ENCODE measurements at regions not wholly inside any gene's neighbourhood (a gene's known extent, or its start where the extent isn't known, plus 50 kb on each side); places are given as distances from the start of the nearest gene placed in this dataset.
A peak's percentile ranks its signal among the peaks of the same experiment; 100 is the strongest.

DNA sequence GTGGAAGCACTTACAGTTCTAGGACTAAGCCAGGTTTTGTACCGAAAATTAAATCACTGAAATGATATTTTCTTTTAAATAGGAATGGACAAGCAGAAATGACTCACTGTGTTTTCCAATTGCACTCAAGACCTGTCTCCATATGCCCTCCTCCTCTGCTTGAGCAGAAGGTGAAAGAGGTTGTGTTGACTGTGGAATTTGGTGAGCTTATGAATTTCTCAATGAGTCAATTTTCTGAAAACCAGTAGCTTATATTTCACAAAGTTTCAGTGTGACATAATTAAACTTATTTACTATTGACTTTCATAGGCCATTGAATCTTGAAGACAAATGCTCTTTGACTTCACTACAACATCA is 249.9 kb downstream of the NPR3 start:
- in situ Hi-C loops (cut with MboI), result no loop called here
- H3K79me2 ChIP-seq (ENCODE audit: insufficient read depth), result no peaks in the 10 kb centered on the region
- no peak overlapping the region for H2AFZ ChIP-seq
- DNase-seq, result peak; percentile 38
- TF ChIP-seq EZH2 (IDR thresholded peaks at IDR 0.05; ENCODE audit: insufficient read depth, poor library complexity, severe bottlenecking), result no peak
- TF ChIP-seq EZH2phosphoT487 (IDR thresholded peaks at IDR 0.05; ENCODE audit: insufficient read depth, low read depth), result no peak
- peaks cover 12% of the 10 kb centered on the region for H3F3A ChIP-seq (ENCODE audit: insufficient read depth)
- no peak overlapping the region for H3K27ac ChIP-seq
- H3K4me3 ChIP-seq, result no peak overlapping the region
- H4K20me1 ChIP-seq (ENCODE audit: insufficient read depth), result no peaks in the 10 kb centered on the region
- H3K9ac ChIP-seq, result no peak overlapping the region
- no peaks in the 10 kb centered on the region for H3K27me3 ChIP-seq (replicated peaks; ENCODE audit: insufficient read depth)
- H3K36me3 ChIP-seq (ENCODE audit: low read depth), result no peaks in the 10 kb centered on the region
- H3K9me2 ChIP-seq (ENCODE audit: insufficient read depth), result no peaks in the 10 kb centered on the region
- WGBS, 2 experiments (ENCODE audit: low coverage in 1 of 2, low lambda C conversion rate in 2 of 2, missing lambda C conversion rate in 2 of 2), result 0 to 2% methylated on average over 1 of the region's 1 CpG
- no peak overlapping the region for H3K4me2 ChIP-seq (ENCODE audit: unreplicated experiment)
- no peaks in the 10 kb centered on the region for H3K9me3 ChIP-seq (ENCODE audit: low read depth)
- 0 out of 2 replicates have a peak, but pooled peaks cover 7% of the 10 kb centered on the region for H3K4me1 ChIP-seq (ENCODE audit: insufficient read depth)

DNA sequence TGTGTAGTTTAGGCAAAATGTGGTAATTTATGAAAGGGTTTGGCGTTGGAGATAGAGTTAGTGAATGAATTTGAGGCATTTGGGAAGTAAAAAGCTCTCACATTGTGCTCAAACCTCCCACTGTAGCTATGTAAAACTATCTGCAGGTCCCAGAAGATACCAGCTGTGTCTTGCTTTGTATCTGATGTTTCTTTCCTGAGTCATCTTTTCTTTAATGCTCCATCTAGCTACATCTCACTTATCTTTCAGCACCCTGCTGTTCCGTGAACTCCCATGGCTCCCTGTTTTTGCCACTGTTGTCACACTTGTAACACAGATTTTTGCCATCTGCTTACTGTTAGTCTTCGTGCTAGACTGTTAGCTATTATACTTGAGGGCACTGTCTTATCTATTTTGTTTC is 253.1 kb downstream of the NPR3 start:
- Histone ChIP-seq H3K9me2 (ENCODE audit: insufficient read depth) (no peaks in the 10 kb centered on the region), H2AFZ (no peak overlapping the region; the same call in 1 of the 2 replicates), H3K9me3 (ENCODE audit: low read depth) (no peaks in the 10 kb centered on the region), H3K36me3 (ENCODE audit: low read depth) (no peaks in the 10 kb centered on the region), H3K27ac (no peak overlapping the region), H3K4me2 (ENCODE audit: unreplicated experiment) (no peak overlapping the region), H3K4me3 (no peak overlapping the region), H3K79me2 (ENCODE audit: insufficient read depth) (no peaks in the 10 kb centered on the region), H4K20me1 (ENCODE audit: insufficient read depth) (no peaks in the 10 kb centered on the region), H3K9ac (no peak overlapping the region), H3K4me1 (ENCODE audit: insufficient read depth) (0 out of 2 replicates have a peak, but pooled peaks cover 7% of the 10 kb centered on the region), H3K27me3 (replicated peaks; ENCODE audit: insufficient read depth) (no peaks in the 10 kb centered on the region), H3F3A (ENCODE audit: insufficient read depth) (peaks cover 12% of the 10 kb centered on the region)
- no peak for DNase-seq
- in situ Hi-C loops (cut with MboI), result no loop called here
- TF ChIP-seq EZH2 (IDR thresholded peaks at IDR 0.05; ENCODE audit: insufficient read depth, poor library complexity, severe bottlenecking) (no peak), EZH2phosphoT487 (IDR thresholded peaks at IDR 0.05; ENCODE audit: insufficient read depth, low read depth) (no peak)
- 86 to 91% methylated on average over 3 of the region's 3 CpGs for WGBS, 2 experiments (ENCODE audit: low coverage in 1 of 2, low lambda C conversion rate in 2 of 2, missing lambda C conversion rate in 2 of 2)

DNA sequence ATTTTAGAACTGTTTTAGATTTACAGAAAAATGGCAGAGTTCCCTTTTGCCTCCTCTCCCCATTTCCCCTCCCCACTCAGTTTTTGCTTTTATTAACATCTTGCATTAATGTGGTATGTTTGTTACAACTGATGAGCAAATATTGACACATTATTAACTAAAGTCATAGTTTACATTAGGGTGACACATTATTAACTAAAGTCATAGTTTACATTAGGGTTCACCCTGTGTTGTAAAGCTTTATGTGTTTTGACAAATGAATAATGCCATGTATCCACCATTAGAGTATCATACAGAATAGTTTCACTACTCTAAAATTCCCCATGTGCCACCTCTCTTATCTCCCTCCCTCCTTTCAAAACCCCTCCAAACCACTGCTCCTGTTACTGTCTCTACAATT is 262.5 kb downstream of the NPR3 start:
- Histone ChIP-seq H3K4me2 (ENCODE audit: unreplicated experiment) (no peak overlapping the region), H3K9me2 (ENCODE audit: insufficient read depth) (no peaks in the 10 kb centered on the region), H3K9ac (no peak overlapping the region), H3K36me3 (ENCODE audit: low read depth) (no peaks in the 10 kb centered on the region), H4K20me1 (ENCODE audit: insufficient read depth) (no peaks in the 10 kb centered on the region), H3F3A (ENCODE audit: insufficient read depth) (no peaks in the 10 kb centered on the region), H3K79me2 (ENCODE audit: insufficient read depth) (no peaks in the 10 kb centered on the region), H3K27ac (no peak overlapping the region), H3K4me1 (ENCODE audit: insufficient read depth) (no peaks in the 10 kb centered on the region), H3K4me3 (no peak overlapping the region), H3K27me3 (replicated peaks; ENCODE audit: insufficient read depth) (no peaks in the 10 kb centered on the region), H2AFZ (no peak overlapping the region), H3K9me3 (ENCODE audit: low read depth) (no peaks in the 10 kb centered on the region)
- TF ChIP-seq EZH2 (IDR thresholded peaks at IDR 0.05; ENCODE audit: insufficient read depth, poor library complexity, severe bottlenecking) (no peak), EZH2phosphoT487 (IDR thresholded peaks at IDR 0.05; ENCODE audit: insufficient read depth, low read depth) (no peak)
- in situ Hi-C loops (cut with MboI), result no loop called here
- no peak for DNase-seq

DNA sequence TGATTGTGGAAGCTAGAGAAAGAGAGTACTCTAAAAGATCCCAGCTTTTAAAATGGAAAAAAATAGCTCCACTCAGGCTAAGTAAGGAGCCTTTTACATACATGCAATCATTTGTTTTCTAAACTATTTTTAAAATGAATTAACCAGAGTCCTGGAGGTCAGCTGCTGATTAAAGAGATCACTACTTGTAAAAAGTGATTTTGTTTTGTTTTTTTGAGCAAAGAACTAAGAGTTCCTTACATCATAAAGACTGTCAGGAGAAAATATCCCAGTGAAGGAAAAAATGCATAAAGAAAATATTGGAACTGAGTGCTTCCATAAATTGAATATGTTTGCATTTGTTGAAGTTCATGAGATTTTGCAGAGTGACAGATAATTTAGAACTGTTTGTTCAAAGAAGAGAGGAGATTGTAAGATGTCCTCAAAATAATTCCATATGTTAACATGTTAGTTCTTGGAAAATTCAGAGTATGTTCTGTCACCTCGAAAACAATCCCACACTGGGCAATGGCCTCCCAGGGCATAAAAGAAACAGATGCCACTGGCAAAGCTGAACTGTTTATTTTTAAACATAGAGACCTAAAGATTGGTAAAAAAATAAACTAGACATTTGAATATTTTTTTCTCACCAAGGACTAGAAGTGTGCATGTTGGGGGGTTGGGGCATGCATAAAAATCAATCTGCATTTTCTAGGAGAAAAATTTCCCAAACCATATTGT is 264.7 kb downstream of the NPR3 start:
- Histone ChIP-seq H2AFZ (no peak overlapping the region), H3K27ac (no peak overlapping the region), H3K36me3 (ENCODE audit: low read depth) (no peaks in the 10 kb centered on the region), H3K79me2 (ENCODE audit: insufficient read depth) (no peaks in the 10 kb centered on the region), H3K9ac (no peak overlapping the region), H3K4me2 (ENCODE audit: unreplicated experiment) (no peak overlapping the region), H3K9me2 (ENCODE audit: insufficient read depth) (no peaks in the 10 kb centered on the region), H3K27me3 (replicated peaks; ENCODE audit: insufficient read depth) (no peaks in the 10 kb centered on the region), H4K20me1 (ENCODE audit: insufficient read depth) (no peaks in the 10 kb centered on the region), H3F3A (ENCODE audit: insufficient read depth) (no peaks in the 10 kb centered on the region), H3K4me1 (ENCODE audit: insufficient read depth) (peaks cover under 1% of the 10 kb centered on the region; the same call in 1 of the 2 replicates), H3K4me3 (no peak overlapping the region), H3K9me3 (ENCODE audit: low read depth) (no peaks in the 10 kb centered on the region)
- 38 to 54% methylated on average over 1 of the region's 1 CpG for WGBS, 2 experiments (ENCODE audit: low coverage in 1 of 2, low lambda C conversion rate in 2 of 2, missing lambda C conversion rate in 2 of 2)
- DNase-seq, result no peak
- in situ Hi-C loops (cut with MboI), result no loop called here
- TF ChIP-seq EZH2 (IDR thresholded peaks at IDR 0.05; ENCODE audit: insufficient read depth, poor library complexity, severe bottlenecking) (no peak), EZH2phosphoT487 (IDR thresholded peaks at IDR 0.05; ENCODE audit: insufficient read depth, low read depth) (no peak)

DNA sequence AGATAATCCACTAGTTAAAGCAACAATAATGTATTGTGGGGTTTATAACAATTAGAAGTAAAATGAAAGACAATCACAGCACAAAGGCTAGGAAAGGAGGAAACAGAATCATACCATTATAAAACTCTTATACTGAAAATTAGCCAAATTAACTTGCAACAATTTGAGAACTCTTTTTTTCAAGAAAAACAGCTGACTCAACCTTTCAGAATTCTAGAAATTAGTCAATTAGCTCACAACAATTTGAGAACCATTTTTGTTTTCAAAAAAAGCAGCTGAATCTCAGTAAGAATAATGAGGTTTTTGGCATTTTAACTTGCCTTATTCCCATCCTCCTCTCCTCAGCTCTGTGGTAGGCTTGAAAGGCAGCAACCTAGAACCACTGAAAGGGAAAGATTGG is 269.9 kb downstream of the NPR3 start:
- in situ Hi-C loops (cut with MboI), result no loop called here
- no peak for DNase-seq
- TF ChIP-seq EZH2phosphoT487 (IDR thresholded peaks at IDR 0.05; ENCODE audit: insufficient read depth, low read depth), result no peak
- no peak for TF ChIP-seq EZH2 (IDR thresholded peaks at IDR 0.05; ENCODE audit: insufficient read depth, poor library complexity, severe bottlenecking)
- Histone ChIP-seq H3K4me3 (no peak overlapping the region), H3K9ac (no peak overlapping the region), H3K9me3 (ENCODE audit: low read depth) (no peaks in the 10 kb centered on the region), H3K9me2 (ENCODE audit: insufficient read depth) (no peaks in the 10 kb centered on the region), H3K4me1 (ENCODE audit: insufficient read depth) (peaks cover 12% of the 10 kb centered on the region), H4K20me1 (ENCODE audit: insufficient read depth) (no peaks in the 10 kb centered on the region), H3K27ac (no peak overlapping the region), H3K4me2 (ENCODE audit: unreplicated experiment) (no peak overlapping the region), H3K27me3 (replicated peaks; ENCODE audit: insufficient read depth) (no peaks in the 10 kb centered on the region), H3F3A (ENCODE audit: insufficient read depth) (no peaks in the 10 kb centered on the region), H3K79me2 (ENCODE audit: insufficient read depth) (no peaks in the 10 kb centered on the region), H3K36me3 (ENCODE audit: low read depth) (no peaks in the 10 kb centered on the region), H2AFZ (peak overlapping the region; percentile 66)
